HCT116 (cell line): ENCODE measurements at regions not wholly inside any gene's neighbourhood (a gene's known extent, or its start where the extent isn't known, plus 50 kb on each side); places are given as distances from the start of the nearest gene placed in this dataset.

ENCODE experiments used
- ATAC-seq: fragments of 200-7000 bp; cut with Tn5 transposase; 2 replicates; pipeline ENCODE4 v1.9.1; 2020; ENCODE audit warnings: mild to moderate bottlenecking, moderate library complexity
- BruUV-seq: library from RNA; stranded (reverse); fragments of 400-500 nt; replicated peaks from 2 replicates; lab custom pipeline; 2021; lab: Mats Ljungman, UMichigan
- CTCF ChIA-PET: fragments of 300-600 bp; sonication (Branson Sonifier 250); formaldehyde crosslinking; loops from one replicate; lab custom pipeline; 2021; ENCODE audit warnings: antibody characterized with exemption; lab: Charles Lee
- POLR2A ChIA-PET: fragments of 300-600, 350-600 bp; sonication (Branson Sonifier 250); formaldehyde crosslinking; loops from one replicate; lab custom pipeline; 2021; ENCODE audit warnings: antibody characterized with exemption; lab: Charles Lee
- RAD21 ChIA-PET, 2 experiments: fragments of 300-600 bp; sonication (Branson Sonifier 250); formaldehyde crosslinking; loops; one replicate each; lab custom pipeline; 2023; ENCODE audit warnings: low total read pairs in 2 of 2; ENCODE audit not compliant: uncharacterized antibody in 2 of 2, unreplicated experiment in 2 of 2, low non-redundant PET in 1 of 2; lab: Charles Lee
- DNase-seq: peaks from one replicate; pipeline ENCODE4 v3.0.0-alpha.2; 2010; ENCODE audit warnings: low read depth, low spot score
- H2AFZ ChIP-seq: fragments of 200-600 bp; shearing (Covaris generic), sonication (generic); 2 replicates; pipeline ENCODE4 v1.6.1; 2017; ENCODE audit warnings: low read depth, mixed run types, mixed read lengths, antibody characterized with exemption, low read length; ENCODE audit not compliant: poor library complexity, severe bottlenecking
- H3K27ac ChIP-seq: 2 replicates; pipeline ENCODE4 v1.5.1; 2012; ENCODE audit warnings: low read depth, low read length
- H3K27me3 ChIP-seq: fragments of 200-600 bp; sonication (generic); 2 replicates; pipeline ENCODE4 v1.6.1; 2016; ENCODE audit warnings: mixed run types, low read length, mixed read lengths; ENCODE audit not compliant: insufficient read depth
- H3K36me3 ChIP-seq, 2 experiments: fragments of 200-500 bp in 1 of 2; fragments of 200-600 bp in 1 of 2; sonication (Bioruptor generic) in 1 of 2; sonication (generic) in 1 of 2; 2 replicates each; pipeline versions ENCODE4 v1.5.1 to v1.6.1; 2014 to 2016; ENCODE audit warnings: low read length in 2 of 2, inconsistent platforms in 1 of 2, mixed read lengths in 1 of 2, mixed run types in 1 of 2; ENCODE audit not compliant: insufficient read depth in 2 of 2, control insufficient read depth in 1 of 2
- H3K4me1 ChIP-seq, 2 experiments: fragments of 200-600 bp in 1 of 2; sonication (generic) in 1 of 2; 2 replicates each; pipeline versions ENCODE4 v1.5.1 to v1.6.1; 2012 to 2017; ENCODE audit warnings: low read length in 2 of 2, inconsistent platforms in 1 of 2, mild to moderate bottlenecking in 1 of 2, mixed read lengths in 1 of 2, mixed run types in 1 of 2, moderate library complexity in 1 of 2; ENCODE audit not compliant: insufficient read depth in 2 of 2, control insufficient read depth in 1 of 2
- H3K4me2 ChIP-seq: fragments of 200-600 bp; sonication (generic); 2 replicates; pipeline ENCODE4 v1.6.1; 2017; ENCODE audit warnings: mixed run types, low read length, mixed read lengths
- H3K4me3 ChIP-seq, 2 experiments: fragments of 200-600 bp in 1 of 2; sonication (generic) in 1 of 2; replicated peaks in 1 of 2; 2 replicates each; pipeline ENCODE4 v1.5.1; 2011 to 2016; ENCODE audit warnings: low read length in 2 of 2, control low read depth in 1 of 2, low read depth in 1 of 2, mild to moderate bottlenecking in 1 of 2, mixed read lengths in 1 of 2, mixed run types in 1 of 2
- H3K79me2 ChIP-seq: fragments of 200-600 bp; sonication (generic); 2 replicates; pipeline ENCODE4 v1.6.1; 2017; ENCODE audit warnings: mild to moderate bottlenecking, mixed run types, low read length, moderate library complexity, mixed read lengths; ENCODE audit not compliant: insufficient read depth
- H3K9ac ChIP-seq: fragments of 200-600 bp; sonication (generic); 2 replicates; pipeline ENCODE4 v1.6.1; 2016; ENCODE audit warnings: low read length, mixed read lengths
- H3K9me2 ChIP-seq: fragments of 200-600 bp; sonication (generic), shearing (Covaris generic); 2 replicates; pipeline ENCODE4 v1.6.1; 2017; ENCODE audit warnings: mixed run types, mild to moderate bottlenecking, moderate library complexity; ENCODE audit not compliant: insufficient read depth
- H3K9me3 ChIP-seq, 2 experiments: fragments of 200-500 bp in 1 of 2; fragments of 200-600 bp in 1 of 2; sonication (Bioruptor generic) in 1 of 2; sonication (generic) in 1 of 2; 2 replicates each; pipeline ENCODE4 v1.6.1; 2014 to 2017; ENCODE audit warnings: low read length in 2 of 2, mixed read lengths in 2 of 2, inconsistent platforms in 1 of 2, low read depth in 1 of 2, mild to moderate bottlenecking in 1 of 2, mixed run types in 1 of 2, moderate library complexity in 1 of 2; ENCODE audit not compliant: control insufficient read depth in 1 of 2, insufficient read depth in 1 of 2
- H4K20me1 ChIP-seq: fragments of 200-600 bp; sonication (generic), shearing (Covaris generic); 2 replicates; pipeline ENCODE4 v1.6.1; 2017; ENCODE audit warnings: mixed run types, mild to moderate bottlenecking, moderate library complexity; ENCODE audit not compliant: insufficient read depth
- ELF1 ChIP-seq: IDR thresholded peaks from 2 replicates; pipeline ENCODE4 v1.6.1; 2012; ENCODE audit warnings: low read depth, borderline replicate concordance
- EZH2 ChIP-seq: fragments of 200-600 bp; sonication (generic); IDR thresholded peaks from 2 replicates; pipeline ENCODE4 v1.6.1; 2017; ENCODE audit warnings: antibody characterized with exemption, mixed run types
- RAD21 ChIP-seq: IDR thresholded peaks from 2 replicates; pipeline ENCODE4 v1.6.1; 2012; ENCODE audit warnings: low read depth, mild to moderate bottlenecking
- TCF7L2 ChIP-seq: IDR thresholded peaks from 2 replicates; pipeline ENCODE4 v1.7.0; 2011; ENCODE audit warnings: borderline replicate concordance, inconsistent platforms; ENCODE audit not compliant: insufficient read depth, insufficient read length; ENCODE audit errors: extremely low read depth
- intact Hi-C: fragments of 100-400 bp; cut with micrococcal nuclease; formaldehyde crosslinking; loops from 2 replicates; pipeline ENCODE4 v1.10.0; 2022

GRCh38 chr5:126104951-126105350 lies 318.3 kb upstream of the GRAMD2B start:
- H3K9me3 ChIP-seq, result no peaks in the 10 kb centered on the region
- no peaks in the 10 kb centered on the region for H3K27me3 ChIP-seq
- H3K27ac ChIP-seq, result no peak overlapping the region
- intact Hi-C loops, result no loop called here
- DNase-seq, result no peak
- H3K9ac ChIP-seq, result no peak overlapping the region
- CTCF ChIA-PET, result no interaction called here
- no peak overlapping the region for H3K4me3 ChIP-seq
- no peak overlapping the region for H2AFZ ChIP-seq
- no TSS peak for BruUV-seq
- no peaks in the 10 kb centered on the region for H3K36me3 ChIP-seq
- no peaks in the 10 kb centered on the region for H3K9me2 ChIP-seq
- TF ChIP-seq TCF7L2 (peak; percentile 22), EZH2 (no peak)
- POLR2A ChIA-PET, result no interaction called here
- RAD21 ChIA-PET, result no interaction called here
- peaks cover 0 to 7% of the 10 kb centered on the region in 2 experiments; a peak in 2 of 4 replicates for H3K4me1 ChIP-seq
- no peaks in the 10 kb centered on the region for H3K79me2 ChIP-seq
- H3K4me2 ChIP-seq, result no peak overlapping the region
- H4K20me1 ChIP-seq, result no peaks in the 10 kb centered on the region
- ATAC-seq, result no peak

DNA sequence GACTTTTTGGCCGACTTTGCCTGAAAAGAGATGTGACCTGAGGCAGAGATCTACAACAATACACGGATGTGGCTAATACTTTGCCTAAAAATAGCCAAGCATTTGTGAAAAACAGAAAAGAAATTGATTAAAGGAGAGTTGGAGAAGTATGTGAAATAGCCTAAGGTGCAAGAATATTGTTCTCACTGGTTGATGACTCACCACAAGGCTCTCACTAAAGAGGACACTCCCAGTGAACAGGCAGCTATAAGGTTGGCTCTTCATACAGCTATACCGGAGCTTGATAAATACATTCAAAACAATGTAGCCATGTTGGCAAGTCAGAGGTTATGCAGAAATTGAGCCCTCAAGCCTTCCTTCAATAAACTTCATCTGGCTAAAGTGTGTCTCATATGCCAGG lies 317.2 kb upstream of the GRAMD2B start:
- no peaks in the 10 kb centered on the region for H3K9me2 ChIP-seq
- no peaks in the 10 kb centered on the region for H4K20me1 ChIP-seq
- H3K36me3 ChIP-seq, result no peaks in the 10 kb centered on the region
- no peak for TF ChIP-seq ELF1
- no peak for TF ChIP-seq RAD21
- H3K79me2 ChIP-seq, result no peaks in the 10 kb centered on the region
- H2AFZ ChIP-seq, result no peak overlapping the region
- no TSS peak for BruUV-seq
- no peaks in the 10 kb centered on the region for H3K9me3 ChIP-seq
- intact Hi-C loops, result no loop called here
- DNase-seq, result no peak
- CTCF ChIA-PET, result no interaction called here
- H3K4me2 ChIP-seq, result no peak overlapping the region
- H3K9ac ChIP-seq, result no peak overlapping the region
- POLR2A ChIA-PET, result no interaction called here
- RAD21 ChIA-PET, result no interaction called here
- H3K27me3 ChIP-seq, result no peaks in the 10 kb centered on the region
- no peak overlapping the region for H3K4me3 ChIP-seq
- ATAC-seq, result no peak
- peaks cover 0 to 7% of the 10 kb centered on the region in 2 experiments; a peak in 2 of 4 replicates for H3K4me1 ChIP-seq
- no peak overlapping the region for H3K27ac ChIP-seq
